ENCODE measurements at regions not wholly inside any gene's neighbourhood (a gene's known extent, or its start where the extent isn't known, plus 50 kb on each side); places are given as distances from the start of the nearest gene placed in this dataset.

DNA sequence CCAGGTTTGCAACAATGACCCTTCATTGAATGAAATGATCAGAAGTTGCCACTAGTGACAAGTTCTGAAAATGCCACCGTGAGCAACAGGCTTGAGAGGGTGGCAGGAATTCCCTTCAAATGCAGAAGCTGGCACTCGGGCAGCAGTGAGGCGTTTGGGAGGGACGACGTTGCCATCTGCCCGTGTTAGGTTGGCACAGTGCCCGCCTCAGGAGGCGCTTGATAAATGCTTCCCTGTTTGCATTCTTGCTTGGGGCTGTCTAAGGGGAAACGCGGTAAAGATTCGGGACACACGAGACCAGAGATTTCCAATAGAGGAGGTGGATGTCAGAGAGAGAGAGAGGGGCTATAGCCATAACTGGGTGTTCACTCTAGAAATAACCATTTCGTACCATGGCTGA lies 101.9 kb downstream of the TEX29 start:
- H3K27ac ChIP-seq = no peak overlapping the region
- ATAC-seq (no peak), DNase-seq (no peak)
- no peak overlapping the region for H3K4me3 ChIP-seq
- no peaks in the 10 kb centered on the region for H3K9me3 ChIP-seq
- no peaks in the 10 kb centered on the region for H3K4me1 ChIP-seq
- H3K36me3 ChIP-seq = no peaks in the 10 kb centered on the region
- peaks cover 13% of the 10 kb centered on the region for H3K27me3 ChIP-seq
- TF ChIP-seq, protein P1, sequence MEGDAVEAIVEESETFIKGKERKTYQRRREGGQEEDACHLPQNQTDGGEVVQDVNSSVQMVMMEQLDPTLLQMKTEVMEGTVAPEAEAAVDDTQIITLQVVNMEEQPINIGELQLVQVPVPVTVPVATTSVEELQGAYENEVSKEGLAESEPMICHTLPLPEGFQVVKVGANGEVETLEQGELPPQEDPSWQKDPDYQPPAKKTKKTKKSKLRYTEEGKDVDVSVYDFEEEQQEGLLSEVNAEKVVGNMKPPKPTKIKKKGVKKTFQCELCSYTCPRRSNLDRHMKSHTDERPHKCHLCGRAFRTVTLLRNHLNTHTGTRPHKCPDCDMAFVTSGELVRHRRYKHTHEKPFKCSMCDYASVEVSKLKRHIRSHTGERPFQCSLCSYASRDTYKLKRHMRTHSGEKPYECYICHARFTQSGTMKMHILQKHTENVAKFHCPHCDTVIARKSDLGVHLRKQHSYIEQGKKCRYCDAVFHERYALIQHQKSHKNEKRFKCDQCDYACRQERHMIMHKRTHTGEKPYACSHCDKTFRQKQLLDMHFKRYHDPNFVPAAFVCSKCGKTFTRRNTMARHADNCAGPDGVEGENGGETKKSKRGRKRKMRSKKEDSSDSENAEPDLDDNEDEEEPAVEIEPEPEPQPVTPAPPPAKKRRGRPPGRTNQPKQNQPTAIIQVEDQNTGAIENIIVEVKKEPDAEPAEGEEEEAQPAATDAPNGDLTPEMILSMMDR (IDR thresholded peaks at IDR 0.05) = no peak
- intact Hi-C loops (cut with DNase I) = no loop called here

DNA sequence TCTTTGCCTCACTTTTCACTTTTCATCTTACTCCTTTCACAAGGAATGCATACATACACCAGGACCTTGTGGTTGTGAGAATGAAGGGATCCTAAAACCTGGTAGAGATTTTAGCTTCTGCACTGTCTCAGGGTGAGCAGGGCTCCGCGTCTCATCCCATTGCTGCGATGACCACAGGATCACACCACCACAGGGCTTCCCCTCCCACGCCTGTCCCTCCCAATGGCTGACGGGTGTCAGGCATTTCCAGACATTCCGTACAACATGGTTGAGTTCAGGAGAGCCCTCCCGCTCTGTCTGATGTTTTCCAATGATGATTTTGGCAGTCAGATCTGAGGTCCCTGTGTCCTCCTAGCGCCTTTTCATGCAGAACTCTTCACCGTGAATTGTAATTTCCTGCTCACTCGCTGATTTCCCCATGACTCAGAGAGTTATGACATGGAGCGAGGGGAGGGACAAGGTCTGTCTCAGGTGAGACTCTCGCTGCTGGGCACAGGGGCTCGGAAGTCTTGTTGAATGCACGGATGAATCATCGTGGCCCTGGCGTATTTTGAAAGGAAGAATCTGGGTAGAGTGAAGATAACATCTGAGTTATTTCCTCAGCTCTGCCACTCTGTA lies 102.8 kb downstream of the TEX29 start:
- Histone ChIP-seq H3K27me3 (peaks cover 13% of the 10 kb centered on the region), H3K36me3 (no peaks in the 10 kb centered on the region), H3K4me1 (no peaks in the 10 kb centered on the region), H3K27ac (no peak overlapping the region), H3K4me3 (no peak overlapping the region), H3K9me3 (no peaks in the 10 kb centered on the region)
- DNase-seq (no peak), ATAC-seq (no peak)
- intact Hi-C loops (cut with DNase I) = no loop called here
- TF ChIP-seq, protein P1 (IDR thresholded peaks at IDR 0.05) = no peak

DNA sequence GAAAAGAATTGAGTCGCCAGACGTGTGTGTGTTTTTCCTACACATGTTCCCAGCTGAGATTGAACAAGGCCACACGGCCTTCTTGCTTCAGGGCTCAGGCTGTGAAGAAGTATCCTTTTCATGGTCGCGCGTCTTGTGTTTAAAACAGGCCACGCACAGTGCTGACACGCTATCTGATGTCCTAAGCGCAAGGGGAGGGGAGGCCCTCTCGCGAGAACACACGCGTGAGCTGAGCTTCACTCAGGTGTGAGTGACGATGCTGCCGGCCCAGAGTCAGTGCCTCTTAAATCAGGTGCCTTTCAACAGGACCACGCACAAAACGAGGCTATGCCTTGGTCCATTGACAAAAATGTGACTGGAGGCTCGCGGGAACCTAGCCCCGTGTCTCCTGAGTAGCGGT lies 103.7 kb downstream of the TEX29 start:
- TF ChIP-seq, protein P1 (IDR thresholded peaks at IDR 0.05) = no peak
- no peaks in the 10 kb centered on the region for H3K36me3 ChIP-seq
- intact Hi-C loops (cut with DNase I) = no loop called here
- H3K27me3 ChIP-seq = peaks cover 15% of the 10 kb centered on the region
- no peak overlapping the region for H3K27ac ChIP-seq
- no peak overlapping the region for H3K4me3 ChIP-seq
- ATAC-seq = no peak
- no peak for DNase-seq
- no peaks in the 10 kb centered on the region for H3K9me3 ChIP-seq
- H3K4me1 ChIP-seq = no peaks in the 10 kb centered on the region

DNA sequence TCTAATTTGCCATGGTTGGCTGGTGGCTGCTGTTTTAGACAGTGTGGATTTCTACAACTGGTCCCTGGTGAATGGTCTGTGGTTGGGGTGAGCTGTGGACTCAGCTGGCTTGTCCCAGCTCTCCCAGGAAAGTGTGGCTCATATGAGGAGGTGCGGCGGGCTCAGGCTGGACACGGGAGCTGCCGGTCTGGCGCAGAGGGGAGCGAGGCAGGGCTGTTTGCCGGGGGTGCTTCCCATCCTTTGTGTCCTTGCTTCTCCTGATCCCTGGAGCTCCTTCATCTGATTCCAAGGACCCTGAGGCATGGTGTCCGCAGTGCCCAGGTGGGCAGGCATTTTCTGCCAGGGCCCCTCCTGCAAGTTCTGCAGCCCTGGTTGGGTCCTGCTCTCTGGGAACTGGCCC lies 104.9 kb downstream of the TEX29 start:
- no peak overlapping the region for H3K27ac ChIP-seq
- ATAC-seq (no peak), DNase-seq (no peak)
- H3K9me3 ChIP-seq = no peaks in the 10 kb centered on the region
- peaks cover 17% of the 10 kb centered on the region for H3K27me3 ChIP-seq
- TF ChIP-seq, protein P1 (IDR thresholded peaks at IDR 0.05) = no peak
- H3K4me3 ChIP-seq = no peak overlapping the region
- H3K36me3 ChIP-seq = no peaks in the 10 kb centered on the region
- H3K4me1 ChIP-seq = no peaks in the 10 kb centered on the region
- intact Hi-C loops (cut with DNase I) = no loop called here

DNA sequence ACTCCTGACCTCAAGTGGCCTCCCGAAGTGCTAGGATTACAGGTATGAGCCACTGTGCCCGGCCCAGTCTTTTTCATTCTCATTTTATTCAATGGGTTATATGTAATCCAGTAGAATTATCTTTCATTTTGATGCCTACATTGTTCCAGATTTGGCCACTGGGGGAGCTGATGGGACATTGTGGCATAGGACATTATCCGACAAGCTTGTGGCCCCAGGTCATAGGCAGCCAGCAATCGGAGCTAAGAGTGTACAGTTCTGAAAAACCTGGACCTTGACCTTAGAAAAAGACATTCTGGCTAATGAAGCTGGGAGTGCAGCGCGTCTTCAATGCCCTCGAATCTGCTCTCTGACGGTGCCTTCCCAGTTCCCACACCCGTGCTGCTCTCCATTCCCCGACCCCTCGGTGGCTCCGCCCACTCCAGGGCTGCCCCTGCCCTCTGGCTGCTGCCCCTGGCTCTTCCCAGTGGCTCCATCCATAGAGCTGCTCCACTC lies 108.7 kb downstream of the TEX29 start:
- Histone ChIP-seq H3K27ac (no peak overlapping the region), H3K36me3 (no peaks in the 10 kb centered on the region), H3K4me1 (no peaks in the 10 kb centered on the region), H3K9me3 (no peaks in the 10 kb centered on the region), H3K4me3 (no peak overlapping the region), H3K27me3 (peaks cover 21% of the 10 kb centered on the region)
- ATAC-seq = peak; percentile 73
- TF ChIP-seq, protein P1 (IDR thresholded peaks at IDR 0.05) = peak; percentile 57
- intact Hi-C loops (cut with DNase I) = no loop called here
- no peak for DNase-seq

DNA sequence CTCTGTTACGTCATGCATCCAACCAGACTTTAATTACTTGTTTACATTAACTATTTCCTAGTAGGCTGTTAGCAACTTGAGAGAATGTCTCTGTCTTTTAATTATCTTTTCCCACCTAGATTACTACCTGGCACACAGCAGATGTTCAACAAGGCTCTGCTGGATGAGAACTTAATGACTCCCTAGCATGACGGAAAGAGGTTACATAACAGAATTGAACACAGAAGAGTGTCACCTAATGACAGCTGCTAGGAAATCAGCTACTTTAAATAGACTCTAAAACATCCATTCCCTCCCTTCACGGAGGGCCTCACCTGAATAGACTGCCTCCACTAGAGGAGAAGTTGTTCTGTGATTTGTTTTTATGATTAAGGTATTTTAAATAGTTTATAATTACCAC lies 110.8 kb downstream of the TEX29 start:
- Histone ChIP-seq H3K36me3 (no peaks in the 10 kb centered on the region), H3K4me3 (no peak overlapping the region), H3K27me3 (peaks cover 16% of the 10 kb centered on the region), H3K27ac (no peak overlapping the region), H3K9me3 (no peaks in the 10 kb centered on the region), H3K4me1 (no peaks in the 10 kb centered on the region)
- ATAC-seq = no peak
- DNase-seq = no peak
- intact Hi-C loops (cut with DNase I) = no loop called here
- TF ChIP-seq, protein P1 (IDR thresholded peaks at IDR 0.05) = no peak

Measured in upper lobe of right lung (tissue), 1 donor.